MM.1S (cell line): ENCODE measurements at regions not wholly inside any gene's neighbourhood (a gene's known extent, or its start where the extent isn't known, plus 50 kb on each side); places are given as distances from the start of the nearest gene placed in this dataset.

Experiments
- DNase-seq: peaks from one replicate; pipeline ENCODE4 v3.0.0-alpha.2; 2015
- H2AFZ ChIP-seq: fragments of 300-600 bp; sonication (generic); 2 replicates; pipeline ENCODE4 v1.6.0; 2016; ENCODE audit warnings: antibody characterized with exemption, low read length
- H3F3A ChIP-seq: fragments of 300-600 bp; sonication (generic); 2 replicates; pipeline ENCODE4 v1.6.1; 2016; ENCODE audit warnings: mild to moderate bottlenecking, antibody characterized with exemption, low read length, moderate library complexity, mixed read lengths; ENCODE audit not compliant: insufficient read depth
- H3K27ac ChIP-seq: fragments of 300-600 bp; sonication (generic); 2 replicates; pipeline ENCODE4 v1.5.1; 2016; ENCODE audit warnings: mild to moderate bottlenecking, low read length
- H3K27me3 ChIP-seq: fragments of 300-600 bp; sonication (generic); replicated peaks from 2 replicates; pipeline ENCODE4 v1.6.0; 2016; ENCODE audit warnings: low read length; ENCODE audit not compliant: insufficient read depth
- H3K36me3 ChIP-seq: fragments of 300-600 bp; sonication (generic); replicated peaks from 2 replicates; pipeline ENCODE4 v1.6.1; 2016; ENCODE audit warnings: mild to moderate bottlenecking, low read length, mixed read lengths; ENCODE audit not compliant: insufficient read depth
- H3K4me1 ChIP-seq: fragments of 300-600 bp; sonication (generic); 2 replicates; pipeline ENCODE4 v1.6.1; 2016; ENCODE audit warnings: low read length, mixed read lengths
- H3K4me2 ChIP-seq: fragments of 300-600 bp; sonication (generic); 2 replicates; pipeline ENCODE4 v1.6.0; 2016; ENCODE audit warnings: low read depth, low read length
- H3K4me3 ChIP-seq: fragments of 300-600 bp; sonication (generic); 2 replicates; pipeline ENCODE4 v1.5.1; 2016; ENCODE audit warnings: low read length, mixed read lengths
- H3K79me2 ChIP-seq: fragments of 300-600 bp; sonication (generic); 2 replicates; pipeline ENCODE4 v1.6.1; 2016; ENCODE audit warnings: mixed run types, low read length, mixed read lengths
- H3K9ac ChIP-seq: fragments of 300-600 bp; sonication (generic); 2 replicates; pipeline ENCODE4 v1.6.1; 2016; ENCODE audit warnings: low read length, mixed read lengths
- H3K9me2 ChIP-seq: fragments of 300-600 bp; sonication (generic); replicated peaks from 2 replicates; pipeline ENCODE4 v1.6.1; 2016; ENCODE audit warnings: mild to moderate bottlenecking, low read length, mixed read lengths; ENCODE audit not compliant: insufficient read depth
- H3K9me3 ChIP-seq: fragments of 300-600 bp; sonication (generic); replicated peaks from 2 replicates; pipeline ENCODE4 v1.6.1; 2016; ENCODE audit warnings: mild to moderate bottlenecking, low read length, mixed read lengths; ENCODE audit not compliant: insufficient read depth
- H4K20me1 ChIP-seq: fragments of 300-600 bp; sonication (generic); 2 replicates; pipeline ENCODE4 v1.6.1; 2016; ENCODE audit warnings: mild to moderate bottlenecking, low read length, moderate library complexity, mixed read lengths; ENCODE audit not compliant: insufficient read depth
- EZH2 ChIP-seq: fragments of 300-600 bp; sonication (generic); optimal IDR thresholded peaks from 2 replicates; pipeline ENCODE3; 2017; ENCODE audit warnings: low read depth, mild to moderate bottlenecking, antibody characterized with exemption, low read length, mixed read lengths
- EZH2phosphoT487 ChIP-seq: fragments of 300-600 bp; sonication (generic); IDR thresholded peaks from 2 replicates; pipeline ENCODE4 v1.6.1; 2018; ENCODE audit warnings: antibody characterized with exemption, low read length
- TF ChIP-seq, protein P1 (sequence below): fragments of 300-600 bp; sonication (generic); IDR thresholded peaks from 2 replicates; pipeline ENCODE4 v1.5.1; 2016; ENCODE audit warnings: antibody characterized with exemption, low read length, mixed read lengths

DNA sequence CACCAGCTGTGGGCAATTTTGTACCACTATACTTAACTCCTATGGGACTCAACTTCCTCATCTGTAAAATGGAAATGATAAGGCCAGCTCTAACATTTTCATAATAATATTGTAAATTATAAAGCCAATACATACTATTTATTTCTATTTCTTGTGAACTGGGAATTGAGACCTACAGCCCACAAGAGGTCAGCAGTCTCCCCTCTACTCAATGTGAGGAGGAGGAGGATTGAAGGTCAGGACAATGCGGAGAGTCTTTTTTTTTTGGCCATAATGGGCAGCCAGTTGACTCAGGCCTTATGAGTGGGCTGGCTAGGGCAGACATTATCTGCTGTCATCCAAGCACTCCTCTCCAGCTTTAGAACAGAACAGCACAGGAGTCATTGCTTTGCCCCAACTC, 90.5 kb downstream of the NUF2 start:
- no peaks in the 10 kb centered on the region for H3F3A ChIP-seq
- no peaks in the 10 kb centered on the region for H3K9me3 ChIP-seq
- no peaks in the 10 kb centered on the region for H3K36me3 ChIP-seq
- no peak overlapping the region for H3K4me2 ChIP-seq
- TF ChIP-seq EZH2phosphoT487 (no peak), EZH2 (no peak)
- TF ChIP-seq, protein P1, sequence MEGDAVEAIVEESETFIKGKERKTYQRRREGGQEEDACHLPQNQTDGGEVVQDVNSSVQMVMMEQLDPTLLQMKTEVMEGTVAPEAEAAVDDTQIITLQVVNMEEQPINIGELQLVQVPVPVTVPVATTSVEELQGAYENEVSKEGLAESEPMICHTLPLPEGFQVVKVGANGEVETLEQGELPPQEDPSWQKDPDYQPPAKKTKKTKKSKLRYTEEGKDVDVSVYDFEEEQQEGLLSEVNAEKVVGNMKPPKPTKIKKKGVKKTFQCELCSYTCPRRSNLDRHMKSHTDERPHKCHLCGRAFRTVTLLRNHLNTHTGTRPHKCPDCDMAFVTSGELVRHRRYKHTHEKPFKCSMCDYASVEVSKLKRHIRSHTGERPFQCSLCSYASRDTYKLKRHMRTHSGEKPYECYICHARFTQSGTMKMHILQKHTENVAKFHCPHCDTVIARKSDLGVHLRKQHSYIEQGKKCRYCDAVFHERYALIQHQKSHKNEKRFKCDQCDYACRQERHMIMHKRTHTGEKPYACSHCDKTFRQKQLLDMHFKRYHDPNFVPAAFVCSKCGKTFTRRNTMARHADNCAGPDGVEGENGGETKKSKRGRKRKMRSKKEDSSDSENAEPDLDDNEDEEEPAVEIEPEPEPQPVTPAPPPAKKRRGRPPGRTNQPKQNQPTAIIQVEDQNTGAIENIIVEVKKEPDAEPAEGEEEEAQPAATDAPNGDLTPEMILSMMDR, result no peak; the same call in 1 of the 2 replicates
- H3K9ac ChIP-seq, result no peak overlapping the region
- H3K79me2 ChIP-seq, result no peaks in the 10 kb centered on the region
- no peaks in the 10 kb centered on the region for H4K20me1 ChIP-seq
- no peaks in the 10 kb centered on the region for H3K4me1 ChIP-seq
- no peaks in the 10 kb centered on the region for H3K27me3 ChIP-seq
- DNase-seq, result no peak
- no peak overlapping the region for H3K4me3 ChIP-seq
- H3K27ac ChIP-seq, result no peak overlapping the region
- no peak overlapping the region for H2AFZ ChIP-seq
- no peaks in the 10 kb centered on the region for H3K9me2 ChIP-seq

DNA sequence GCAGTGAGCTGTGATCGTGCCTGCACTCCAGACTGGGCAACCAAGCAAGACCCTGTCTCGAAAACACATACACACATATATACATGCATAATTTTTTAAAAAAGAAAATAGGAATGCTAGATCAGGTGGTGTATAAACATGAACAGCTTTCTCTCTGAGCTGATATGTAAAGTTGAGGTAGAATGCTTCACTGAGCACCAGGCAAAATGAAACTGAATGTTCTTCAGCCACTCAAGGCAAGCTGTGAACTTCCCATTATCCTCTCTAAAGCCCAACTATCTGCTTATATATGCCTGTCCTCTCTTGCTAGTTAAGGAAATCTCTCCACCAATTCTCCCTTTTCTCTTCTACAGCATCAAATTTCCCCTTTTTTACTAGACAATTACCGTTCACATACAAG, 93.0 kb downstream of the NUF2 start:
- Histone ChIP-seq H3K4me3 (no peak overlapping the region), H3K36me3 (no peaks in the 10 kb centered on the region), H3K9me2 (no peaks in the 10 kb centered on the region), H3K9me3 (no peaks in the 10 kb centered on the region), H3K9ac (no peak overlapping the region), H3K27me3 (no peaks in the 10 kb centered on the region), H3K4me1 (no peaks in the 10 kb centered on the region), H3K27ac (no peak overlapping the region), H3K4me2 (no peak overlapping the region), H4K20me1 (no peaks in the 10 kb centered on the region), H3F3A (no peaks in the 10 kb centered on the region), H2AFZ (0 out of 2 replicates have a peak overlapping the region, but pooled peaks have one; percentile 12), H3K79me2 (no peaks in the 10 kb centered on the region)
- no peak for DNase-seq
- TF ChIP-seq, protein P1, result no peak
- TF ChIP-seq EZH2phosphoT487 (no peak), EZH2 (no peak)

DNA sequence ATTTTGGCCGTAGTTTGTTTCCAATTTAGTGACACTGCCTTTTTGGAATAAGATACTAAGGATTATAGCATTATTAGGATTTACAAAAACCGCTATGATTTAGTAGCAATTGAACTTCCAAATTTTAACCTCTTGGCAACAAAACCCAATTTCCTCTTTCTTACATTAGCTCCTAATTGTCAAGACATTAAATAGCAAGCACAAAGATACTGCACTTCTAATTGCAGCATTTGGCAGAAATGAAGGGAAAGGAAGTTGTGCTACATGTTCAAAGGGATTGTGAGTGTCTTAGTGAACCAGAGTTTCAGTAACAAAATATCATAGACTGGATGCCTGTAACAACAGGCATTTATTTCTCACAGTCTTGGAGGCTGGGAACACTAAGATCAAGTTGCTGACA, 99.9 kb downstream of the NUF2 start:
- Histone ChIP-seq H3K9ac (no peak overlapping the region), H3K79me2 (no peaks in the 10 kb centered on the region), H3K36me3 (no peaks in the 10 kb centered on the region), H2AFZ (no peak overlapping the region), H3K27me3 (no peaks in the 10 kb centered on the region), H3K4me3 (no peak overlapping the region), H3K4me1 (no peaks in the 10 kb centered on the region), H4K20me1 (no peaks in the 10 kb centered on the region), H3K9me2 (no peaks in the 10 kb centered on the region), H3K9me3 (no peaks in the 10 kb centered on the region), H3K27ac (no peak overlapping the region), H3F3A (no peaks in the 10 kb centered on the region), H3K4me2 (no peak overlapping the region)
- no peak for DNase-seq
- no peak for TF ChIP-seq EZH2
- TF ChIP-seq, protein P1, result no peak
- TF ChIP-seq EZH2phosphoT487, result no peak
